ENCODE measurements at regions not wholly inside any gene's neighbourhood (a gene's known extent, or its start where the extent isn't known, plus 50 kb on each side); places are given as distances from the start of the nearest gene placed in this dataset.
"Not testable (repeated sequence)": the region's sequence is repeated elsewhere in the genome, so short reads cannot be mapped to it uniquely, and the experiment has no call there.

GRCh38 chr10:28445516-28445915 lies 87.4 kb upstream of the WAC start:
- no peak for DNase-seq (ENCODE audit: low read depth)

GRCh38 chr10:28449382-28449781 lies 83.5 kb upstream of the WAC start:
- DNase-seq (ENCODE audit: low read depth): no peak

GRCh38 chr10:28449926-28450325 lies 83.0 kb upstream of the WAC start:
- no peak for DNase-seq (ENCODE audit: low read depth)

- DNase-seq (ENCODE audit: low read depth): no peak
Observed at GRCh38 chr10:28453926-28454325, 79.0 kb upstream of the WAC start.

- no peak for DNase-seq (ENCODE audit: low read depth)
Observed at GRCh38 chr10:28457110-28457509, 75.8 kb upstream of the WAC start.

DNA sequence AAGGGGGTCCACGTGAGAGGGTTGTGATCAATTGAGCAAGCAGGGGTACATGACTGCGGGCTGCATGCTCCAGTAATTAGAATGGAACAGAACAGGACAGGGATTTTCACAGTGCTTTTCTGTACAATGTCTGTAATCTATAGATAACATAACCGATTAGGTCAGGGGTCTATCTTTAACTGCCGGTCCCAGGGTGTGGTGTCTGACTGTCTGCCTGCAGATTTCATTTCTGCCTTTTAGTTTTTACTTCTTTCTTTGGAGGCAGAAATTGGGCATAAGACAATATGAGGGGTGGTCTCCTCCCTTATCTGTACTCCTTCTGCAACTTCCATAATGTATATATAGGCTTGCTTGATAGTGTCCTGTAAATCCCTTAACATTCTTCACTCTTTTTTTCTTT lies 75.0 kb upstream of the WAC start:
- DNase-seq (ENCODE audit: low read depth): not testable (repeated sequence)

- no peak for DNase-seq (ENCODE audit: low read depth)
Observed at GRCh38 chr10:28459453-28460144, 73.3 kb upstream of the WAC start.

DNA sequence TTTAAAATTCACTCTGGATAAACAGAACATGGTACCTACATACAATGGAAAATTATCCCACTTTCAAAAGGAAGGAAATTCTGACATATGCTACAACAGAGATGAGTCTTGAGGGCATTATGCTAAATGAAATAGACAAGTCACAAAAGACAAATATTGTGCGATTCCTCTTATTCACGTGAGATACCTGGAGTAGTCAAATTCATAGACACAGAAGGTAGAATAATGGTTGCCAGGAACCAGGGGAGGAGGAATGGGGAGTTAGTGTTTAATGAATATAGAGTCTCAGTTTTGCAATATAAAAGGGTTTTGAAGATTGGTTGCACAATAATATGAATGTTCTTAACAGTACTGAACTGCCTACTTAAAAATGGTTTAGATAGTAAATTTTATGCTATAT lies 69.8 kb upstream of the WAC start:
- DNase-seq (ENCODE audit: low read depth): no peak

DNA sequence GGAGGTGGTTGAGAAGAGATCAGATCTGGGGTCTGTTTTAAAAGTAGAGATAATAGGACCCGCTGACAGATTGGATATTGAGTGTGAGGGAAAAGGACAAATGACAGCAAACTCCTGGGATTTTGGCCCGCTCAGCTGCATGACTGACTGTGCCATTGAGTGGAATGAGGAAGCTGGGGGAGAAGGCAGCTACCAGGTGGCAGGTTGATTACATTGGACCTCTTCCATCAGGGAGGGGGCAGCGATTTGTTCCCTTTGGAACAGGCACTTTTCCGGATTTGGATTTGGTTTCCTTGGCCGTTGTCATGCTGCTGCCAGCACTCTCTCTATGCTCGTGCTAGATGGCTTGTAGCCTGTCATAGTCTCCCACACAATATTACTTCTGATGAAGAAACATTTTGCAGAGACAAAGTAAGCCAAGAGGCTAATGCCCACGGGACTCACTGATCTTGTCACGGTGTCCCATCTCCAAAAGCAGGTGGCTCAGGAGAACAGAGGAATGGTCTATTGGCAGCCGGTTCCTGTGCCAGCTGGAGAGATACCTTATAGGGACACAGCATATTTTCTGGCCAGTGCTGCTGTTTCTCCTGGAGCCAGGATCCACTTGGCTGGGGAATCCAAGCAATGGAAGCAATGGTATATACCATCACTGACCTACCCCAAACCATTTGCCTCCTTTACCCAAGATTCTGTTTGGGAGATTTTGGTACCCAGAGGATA lies 69.1 kb upstream of the WAC start:
- no peak for DNase-seq (ENCODE audit: low read depth)

DNA sequence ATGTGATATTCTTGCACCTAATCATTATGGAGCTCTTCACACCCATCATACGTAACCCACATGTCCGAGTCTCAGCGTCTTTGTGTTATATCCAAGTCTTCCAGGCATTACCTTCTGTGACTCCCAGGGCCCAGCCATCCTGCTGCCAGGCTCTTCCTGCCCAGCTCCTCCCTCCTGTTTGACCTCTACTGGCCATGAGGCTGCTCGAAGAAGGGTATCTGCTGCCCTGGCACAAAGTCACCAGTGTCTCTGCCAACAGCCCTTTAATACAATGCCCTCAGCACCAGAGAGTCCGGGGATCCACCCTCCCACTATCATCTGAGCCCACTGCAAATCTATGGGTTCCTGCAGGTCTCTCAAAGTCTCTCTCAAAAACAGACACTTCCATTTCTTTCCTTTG lies 65.3 kb upstream of the WAC start:
- no peak for DNase-seq (ENCODE audit: low read depth)

GRCh38 chr10:28468707-28469483 lies 64.0 kb upstream of the WAC start:
- no peak for DNase-seq (ENCODE audit: low read depth)

GRCh38 chr10:28470873-28471651 lies 61.9 kb upstream of the WAC start:
- DNase-seq (ENCODE audit: low read depth): peak; percentile 6

- no peak for DNase-seq (ENCODE audit: low read depth)
Observed at GRCh38 chr10:28471652-28472050, 61.3 kb upstream of the WAC start.

GRCh38 chr10:28478646-28479045 lies 54.3 kb upstream of the WAC start:
- no peak for DNase-seq (ENCODE audit: low read depth)

- DNase-seq (ENCODE audit: low read depth): no peak
Observed at GRCh38 chr10:28479425-28479865, 53.5 kb upstream of the WAC start.

DNA sequence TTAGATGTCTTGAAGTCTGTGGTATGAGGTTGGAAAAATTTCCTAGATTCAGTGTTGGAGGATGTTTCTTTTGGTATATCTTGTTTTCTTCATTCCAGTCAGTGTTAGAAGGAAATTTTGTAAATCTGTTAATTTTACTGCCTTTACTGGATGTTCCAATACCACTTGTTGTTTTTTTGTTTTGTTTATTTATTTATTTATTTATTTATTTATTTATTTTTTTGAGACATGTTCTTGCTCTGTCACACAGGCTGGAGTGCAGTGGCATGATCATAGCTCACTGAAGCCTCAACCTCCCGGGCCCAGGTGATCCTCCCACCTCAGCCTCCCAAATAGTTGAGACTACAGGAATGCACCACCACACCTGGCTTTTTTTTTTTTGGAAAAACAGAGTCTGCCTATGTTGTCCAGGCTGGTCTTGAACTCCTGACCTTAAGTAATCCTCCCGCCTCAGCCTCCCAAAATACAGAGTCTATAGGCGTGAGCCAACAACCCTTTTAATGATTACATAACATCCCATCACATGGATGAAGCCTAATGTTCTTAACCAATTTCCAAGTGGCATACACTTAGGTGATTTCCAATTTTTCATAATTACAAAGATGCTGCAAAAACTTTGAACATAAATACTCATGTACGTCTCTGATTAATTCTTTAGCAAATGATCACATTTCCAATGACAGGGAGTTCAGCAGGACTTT lies 52.8 kb upstream of the WAC start:
- no peak for DNase-seq (ENCODE audit: low read depth)

GRCh38 chr10:28480628-28480965 lies 52.3 kb upstream of the WAC start:
- DNase-seq (ENCODE audit: low read depth): no peak

DNA sequence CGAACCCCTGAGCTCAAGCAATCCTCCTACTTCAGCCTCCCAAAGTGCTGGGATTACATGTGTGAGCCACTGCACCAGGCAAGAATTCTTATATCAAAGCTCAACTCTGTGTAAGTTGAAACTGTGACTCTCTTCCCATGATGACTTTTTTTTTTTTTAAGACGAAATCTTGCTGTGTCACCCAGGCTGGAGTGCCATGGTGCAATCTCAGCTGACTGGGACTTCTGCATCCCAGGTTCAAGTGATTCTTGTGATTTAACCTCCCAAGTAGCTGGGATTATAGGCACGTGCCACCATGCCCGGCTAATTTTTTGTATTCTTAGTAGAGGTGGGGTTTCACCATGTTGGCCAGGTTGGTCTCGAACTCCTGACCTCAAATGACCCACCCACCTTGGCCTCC lies 51.6 kb upstream of the WAC start:
- not testable (repeated sequence) for DNase-seq (ENCODE audit: low read depth)

DNA sequence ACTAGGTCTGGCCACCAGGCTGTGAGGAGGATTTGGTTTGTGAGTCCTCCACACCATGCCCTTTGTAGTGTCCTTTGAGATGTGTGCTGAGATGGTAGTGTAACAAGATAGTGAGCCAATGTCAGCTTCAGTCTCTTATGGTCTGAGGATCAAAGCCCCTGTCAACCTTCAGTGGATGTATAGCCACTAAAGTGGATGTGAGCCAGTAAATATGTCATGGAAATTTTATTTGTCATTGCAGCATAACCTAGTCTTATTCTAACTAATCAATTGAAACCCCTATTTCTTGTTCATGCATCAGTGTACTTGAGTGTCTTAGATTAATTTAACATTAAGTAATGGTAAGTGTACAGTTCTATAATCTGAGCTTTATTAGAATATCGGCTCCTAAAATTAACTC lies 51.0 kb upstream of the WAC start:
- DNase-seq (ENCODE audit: low read depth): no peak

All from fibroblast of the conjunctiva (primary cell).